RWPE1 (cell line): ENCODE measurements at regions not wholly inside any gene's neighbourhood (a gene's known extent, or its start where the extent isn't known, plus 50 kb on each side); places are given as distances from the start of the nearest gene placed in this dataset.
"Not testable (repeated sequence)": the region's sequence is repeated elsewhere in the genome, so short reads cannot be mapped to it uniquely, and the experiment has no call there.

Experiments
- CTCF ChIA-PET: fragments of 350-600 bp; sonication (Branson Sonifier 250); formaldehyde crosslinking; extraction: SDS; loops from one replicate; lab custom pipeline; 2021; lab: Yijun Ruan, JAX
- POLR2A ChIA-PET: fragments of 400-600 bp; formaldehyde crosslinking; extraction: SDS; loops from one replicate; lab custom pipeline; 2020; ENCODE audit warnings: antibody characterized with exemption; ENCODE audit not compliant: low non-redundant PET; lab: Yijun Ruan, JAX
- DNase-seq: peaks from one replicate; pipeline ENCODE4 v3.0.0; 2012; ENCODE audit warnings: low spot score
- H3K27ac ChIP-seq: fragments of 450-650 bp; 2 replicates; pipeline ENCODE4 v1.5.1; 2017
- CTCF ChIP-seq: fragments of 450-650 bp; conservative IDR thresholded peaks from 2 replicates; pipeline ENCODE4 v1.5.1; 2017; ENCODE audit warnings: low read depth, mild to moderate bottlenecking

DNA sequence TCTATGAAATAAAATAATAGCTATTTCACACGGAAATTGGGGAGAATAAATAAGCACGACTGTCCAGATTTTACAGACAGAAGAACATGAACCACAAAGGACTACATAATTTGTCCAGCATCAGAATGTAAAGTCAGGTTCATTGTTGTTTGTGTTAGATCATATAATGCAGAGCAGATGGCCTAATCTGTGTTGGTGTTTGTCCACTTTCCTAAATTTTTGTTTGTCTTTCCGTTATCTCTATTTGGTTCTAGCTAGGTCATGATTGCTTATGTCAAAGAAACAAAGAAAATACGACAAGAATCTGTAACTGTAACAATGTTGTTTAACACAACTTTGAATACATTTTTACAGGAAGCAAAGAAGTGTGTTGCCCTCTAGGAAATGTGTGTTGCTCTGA, 75.6 kb upstream of the ANKRD28 start:
- DNase-seq: no peak
- POLR2A ChIA-PET: no interaction called here
- no peak overlapping the region for H3K27ac ChIP-seq
- no peak for TF ChIP-seq CTCF
- CTCF ChIA-PET: no interaction called here

- peak; percentile 11 for DNase-seq
- ChIA-PET CTCF (no interaction called here), POLR2A (no interaction called here)
- no peak overlapping the region for H3K27ac ChIP-seq
- no peak for TF ChIP-seq CTCF
Measured at GRCh38 chr3:15875016-15875689, 77.4 kb upstream of the ANKRD28 start.

- ChIA-PET POLR2A (no interaction called here), CTCF (no interaction called here)
- no peak for DNase-seq
- TF ChIP-seq CTCF: no peak
- H3K27ac ChIP-seq: no peak overlapping the region
Measured at GRCh38 chr3:15876669-15877068, 78.9 kb upstream of the ANKRD28 start.

DNA sequence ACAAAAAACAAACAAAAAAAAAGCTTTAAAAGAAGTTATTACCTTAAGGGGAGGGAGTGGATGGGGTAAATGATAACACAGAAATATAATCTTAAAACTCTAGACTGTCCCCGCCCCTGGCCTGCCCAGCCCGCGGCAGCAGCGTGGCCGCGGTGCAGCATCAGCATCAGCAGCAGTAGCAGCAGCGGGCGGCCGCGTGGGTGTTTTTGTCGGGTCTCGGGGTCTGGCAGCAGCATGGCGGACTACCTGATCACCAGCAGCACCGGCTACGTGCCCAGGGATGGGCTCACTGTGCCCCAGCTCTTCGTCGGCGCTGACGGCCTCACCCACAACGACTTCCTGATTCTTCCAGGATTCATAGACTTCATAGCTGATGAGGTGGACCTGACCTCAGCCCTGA, 80.0 kb upstream of the ANKRD28 start:
- TF ChIP-seq CTCF: no peak
- ChIA-PET CTCF (interaction anchor here (0.5 to 0.6 kb wide), 2 partner anchors 247 to 300 kb away, joined by 3 to 5 read pairs; no protein-coding TSS in a partner anchor), POLR2A (no interaction called here)
- H3K27ac ChIP-seq: no peak overlapping the region
- DNase-seq: no peak

GRCh38 chr3:15879787-15880186, 82.0 kb upstream of the ANKRD28 start:
- CTCF ChIA-PET, H3K27ac ChIP-seq, POLR2A ChIA-PET, DNase-seq: not testable (repeated sequence)

DNA sequence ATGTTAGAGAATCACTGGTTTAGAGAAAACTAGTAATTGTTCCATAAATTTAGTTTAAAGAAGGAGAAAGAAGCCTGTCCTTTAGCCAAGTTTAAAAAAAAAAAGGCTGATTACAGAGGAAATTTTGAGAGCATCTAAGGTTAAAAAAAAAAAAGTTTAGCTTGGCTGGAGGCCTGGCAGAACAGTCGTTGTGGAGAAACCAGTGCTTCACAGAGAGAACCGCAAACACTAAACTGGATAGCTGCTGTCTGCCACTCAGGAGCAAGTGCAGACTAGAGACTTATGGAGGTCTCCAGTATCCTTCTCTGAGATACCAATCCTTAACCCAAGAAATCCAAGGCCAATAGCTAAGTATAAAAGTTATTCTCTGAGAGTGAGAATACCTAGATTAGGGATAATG, 84.8 kb upstream of the ANKRD28 start:
- no peak overlapping the region for H3K27ac ChIP-seq
- no peak for DNase-seq
- POLR2A ChIA-PET: no interaction called here
- CTCF ChIA-PET: no interaction called here
- no peak for TF ChIP-seq CTCF

GRCh38 chr3:15884132-15884531, 86.4 kb upstream of the ANKRD28 start:
- H3K27ac ChIP-seq: no peak overlapping the region
- DNase-seq: no peak
- no peak for TF ChIP-seq CTCF
- POLR2A ChIA-PET: no interaction called here
- CTCF ChIA-PET: interaction anchor here (0.6 kb wide), 1 partner anchor 1521 kb away, joined by 3 read pairs; no protein-coding TSS in a partner anchor
